ENCODE measurements at regions not wholly inside any gene's neighbourhood (a gene's known extent, or its start where the extent isn't known, plus 50 kb on each side); places are given as distances from the start of the nearest gene placed in this dataset.
"Not testable (repeated sequence)": the region's sequence is repeated elsewhere in the genome, so short reads cannot be mapped to it uniquely, and the experiment has no call there.

DNA sequence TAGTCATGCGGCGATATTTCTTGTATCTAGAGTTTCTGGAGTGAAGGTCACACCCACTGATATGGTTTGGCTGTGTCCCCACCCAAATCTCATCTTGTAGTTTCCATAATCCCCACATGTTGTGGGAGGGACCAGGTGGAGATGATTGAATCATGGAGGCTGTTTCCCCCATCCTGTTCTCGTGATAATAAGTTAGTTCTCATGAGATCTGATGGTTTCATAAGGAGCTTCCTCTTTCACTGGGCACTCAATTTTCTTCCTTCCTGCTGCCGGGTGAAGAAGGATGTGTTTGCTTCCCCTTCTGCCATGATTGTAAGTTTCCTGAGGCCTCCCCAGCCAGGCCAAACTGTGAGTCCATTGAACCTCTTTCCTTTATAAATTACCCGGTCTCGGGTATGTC, 190.5 kb upstream of the ZNF618 start:
- in situ Hi-C loops (cut with MboI; ENCODE audit: low sequenced_read_pairs), result not testable (repeated sequence)

More for the DNA sequence above, 190.5 kb upstream of the ZNF618 start:
- H2BK5ac ChIP-seq (ENCODE audit: low read depth, low read length, poor library complexity, severe bottlenecking); DNase-seq; POLR2A ChIA-PET (ENCODE audit: unreplicated experiment); H4K5ac ChIP-seq (ENCODE audit: low read depth, low read length); dilution Hi-C loops (cut with HindIII; ENCODE audit: low sequenced_read_pairs, unreplicated experiment); H3K9me1 ChIP-seq (ENCODE audit: insufficient read depth, low read length); H4K8ac ChIP-seq (ENCODE audit: low read depth in 2 of 2, low read length in 2 of 2); H3K9ac ChIP-seq (ENCODE audit: low read depth, low read length); H3K36me3 ChIP-seq (ENCODE audit: control insufficient read depth, insufficient read depth, low read length); CTCF ChIA-PET; H2AK9ac ChIP-seq (replicated peaks; ENCODE audit: low read depth, low read length, poor library complexity); H2AK5ac ChIP-seq (ENCODE audit: low read depth, low read length); H3K27ac ChIP-seq (ENCODE audit: insufficient read depth, low read length); H4K20me1 ChIP-seq (ENCODE audit: insufficient read depth, low read length); H3K4ac ChIP-seq (ENCODE audit: low read depth, low read length); H2BK120ac ChIP-seq (ENCODE audit: low read depth, low read length); H3K14ac ChIP-seq (replicated peaks; ENCODE audit: low read depth, low read length); H2AFZ ChIP-seq (replicated peaks; ENCODE audit: low read length, poor library complexity); H2BK15ac ChIP-seq (ENCODE audit: low read depth, low read length); ATAC-seq (ENCODE audit: low read depth); H3K9me3 ChIP-seq (ENCODE audit: control insufficient read depth, insufficient read depth, low read length); BruUV-seq (replicated peaks); H3K4me1 ChIP-seq (ENCODE audit: control insufficient read depth, insufficient read depth, low read length); H3K4me3 ChIP-seq (ENCODE audit: insufficient read depth, low read depth, low read length); H2BK20ac ChIP-seq (ENCODE audit: low read depth, low read length); H4K91ac ChIP-seq (ENCODE audit: insufficient read depth, low read depth, low read length); H3K18ac ChIP-seq (ENCODE audit: low read depth, low read length); H3K4me2 ChIP-seq (ENCODE audit: low read depth, low read length); H3K23ac ChIP-seq (ENCODE audit: low read depth, low read length); H3K56ac ChIP-seq (ENCODE audit: extremely low read depth, insufficient read depth, low read length); H3K79me1 ChIP-seq (ENCODE audit: low read depth in 1 of 2, low read length in 2 of 2): not testable (repeated sequence)
- WGBS, 2 experiments (ENCODE audit: extremely low coverage in 2 of 2, insufficient read length in 1 of 2), result no CpG with 5 or more reads among the region's 6 CpGs
- intact Hi-C loops (cut with micrococcal nuclease), result loop anchor here (10.0 kb wide), 1 partner anchor 609 kb away; no protein-coding TSS in a partner anchor
- peaks cover 36% of the 10 kb centered on the region for H3K27me3 ChIP-seq (ENCODE audit: control insufficient read depth, insufficient read depth, low read length)

Measured in IMR-90 (cell line).